DOHH2 (cell line): ENCODE measurements at regions not wholly inside any gene's neighbourhood (a gene's known extent, or its start where the extent isn't known, plus 50 kb on each side); places are given as distances from the start of the nearest gene placed in this dataset.

ENCODE experiments used
- H3F3A ChIP-seq: fragments of 200-600 bp; sonication (generic), shearing (Covaris generic); 2 replicates; pipeline ENCODE4 v1.6.0; 2016; ENCODE audit warnings: antibody characterized with exemption, mild to moderate bottlenecking; ENCODE audit not compliant: control insufficient read depth, insufficient read depth
- H3K27ac ChIP-seq: fragments of 200-600 bp; sonication (generic); 2 replicates; pipeline ENCODE4 v1.5.1; 2014; ENCODE audit warnings: low read depth, mild to moderate bottlenecking, low read length, moderate library complexity
- H3K27me3 ChIP-seq: fragments of 200-600 bp; sonication (generic); 2 replicates; pipeline ENCODE4 v1.6.1; 2014; ENCODE audit warnings: mild to moderate bottlenecking, low read length, mixed read lengths; ENCODE audit not compliant: control insufficient read depth
- H3K36me3 ChIP-seq: fragments of 200-600 bp; sonication (generic); 2 replicates; pipeline ENCODE4 v1.6.1; 2014; ENCODE audit warnings: mild to moderate bottlenecking, low read length, moderate library complexity, mixed read lengths; ENCODE audit not compliant: control insufficient read depth
- H3K4me1 ChIP-seq: fragments of 200-600 bp; sonication (generic); 2 replicates; pipeline ENCODE4 v1.6.1; 2014; ENCODE audit warnings: mild to moderate bottlenecking, low read length, mixed read lengths; ENCODE audit not compliant: control insufficient read depth
- H3K4me2 ChIP-seq: fragments of 200-600 bp; sonication (generic); 2 replicates; pipeline ENCODE4 v1.6.0; 2014; ENCODE audit warnings: mild to moderate bottlenecking, low read length, moderate library complexity
- H3K4me3 ChIP-seq: fragments of 200-600 bp; sonication (generic); 2 replicates; pipeline ENCODE4 v1.5.1; 2014; ENCODE audit warnings: mild to moderate bottlenecking, low read length, mixed read lengths
- H3K79me2 ChIP-seq: fragments of 200-600 bp; sonication (generic); 2 replicates; pipeline ENCODE4 v1.6.1; 2014; ENCODE audit warnings: mild to moderate bottlenecking, low read length, mixed read lengths; ENCODE audit not compliant: control insufficient read depth
- H3K9me2 ChIP-seq: fragments of 200-600 bp; sonication (generic); replicated peaks from 2 replicates; pipeline ENCODE4 v1.6.1; 2014; ENCODE audit warnings: mild to moderate bottlenecking, low read length, mixed read lengths; ENCODE audit not compliant: control insufficient read depth
- H3K9me3 ChIP-seq: fragments of 200-600 bp; sonication (generic); 2 replicates; pipeline ENCODE4 v1.6.1; 2014; ENCODE audit warnings: antibody characterized with exemption, low read length, mixed read lengths; ENCODE audit not compliant: control insufficient read depth, insufficient read depth
- H4K20me1 ChIP-seq: fragments of 200-600 bp; sonication (generic); 2 replicates; pipeline ENCODE4 v1.6.0; 2014; ENCODE audit warnings: low read depth, mild to moderate bottlenecking, antibody characterized with exemption, low read length, moderate library complexity; ENCODE audit not compliant: control insufficient read depth, insufficient read depth
- EZH2phosphoT487 ChIP-seq: fragments of 200-600 bp; sonication (generic); IDR thresholded peaks from 2 replicates; pipeline ENCODE4 v1.6.1; 2017; ENCODE audit warnings: borderline replicate concordance, mild to moderate bottlenecking, antibody characterized with exemption, low read length, moderate library complexity, mixed read lengths
- TF ChIP-seq, protein P1 (sequence below): fragments of 200-600 bp; sonication (generic); IDR thresholded peaks from one replicate; pipeline ENCODE4 v1.5.1; 2014; ENCODE audit warnings: antibody characterized with exemption, mild to moderate bottlenecking, low read depth, low read length; ENCODE audit not compliant: poor library complexity, severe bottlenecking

DNA sequence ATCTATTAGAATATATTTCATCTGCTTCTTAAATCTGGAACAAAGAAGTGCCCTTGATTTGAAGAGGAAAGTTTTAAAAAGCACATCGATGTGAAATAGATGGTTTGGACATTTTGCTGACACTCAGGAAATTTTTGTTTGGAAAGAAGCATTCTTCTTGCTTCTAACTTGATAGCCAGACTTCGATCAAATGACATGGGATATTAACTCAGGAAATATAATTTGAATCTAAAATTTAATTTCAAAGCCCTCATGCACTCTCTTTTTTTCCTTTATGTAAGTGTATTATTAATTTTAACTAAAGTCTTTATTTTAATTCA lies 761.2 kb downstream of the VGLL3 start:
- no peaks in the 10 kb centered on the region for H4K20me1 ChIP-seq
- H3K4me2 ChIP-seq, result no peak overlapping the region
- no peak overlapping the region for H3K27ac ChIP-seq
- no peaks in the 10 kb centered on the region for H3K36me3 ChIP-seq
- no peaks in the 10 kb centered on the region for H3K9me2 ChIP-seq
- H3F3A ChIP-seq, result no peaks in the 10 kb centered on the region
- TF ChIP-seq, protein P1, sequence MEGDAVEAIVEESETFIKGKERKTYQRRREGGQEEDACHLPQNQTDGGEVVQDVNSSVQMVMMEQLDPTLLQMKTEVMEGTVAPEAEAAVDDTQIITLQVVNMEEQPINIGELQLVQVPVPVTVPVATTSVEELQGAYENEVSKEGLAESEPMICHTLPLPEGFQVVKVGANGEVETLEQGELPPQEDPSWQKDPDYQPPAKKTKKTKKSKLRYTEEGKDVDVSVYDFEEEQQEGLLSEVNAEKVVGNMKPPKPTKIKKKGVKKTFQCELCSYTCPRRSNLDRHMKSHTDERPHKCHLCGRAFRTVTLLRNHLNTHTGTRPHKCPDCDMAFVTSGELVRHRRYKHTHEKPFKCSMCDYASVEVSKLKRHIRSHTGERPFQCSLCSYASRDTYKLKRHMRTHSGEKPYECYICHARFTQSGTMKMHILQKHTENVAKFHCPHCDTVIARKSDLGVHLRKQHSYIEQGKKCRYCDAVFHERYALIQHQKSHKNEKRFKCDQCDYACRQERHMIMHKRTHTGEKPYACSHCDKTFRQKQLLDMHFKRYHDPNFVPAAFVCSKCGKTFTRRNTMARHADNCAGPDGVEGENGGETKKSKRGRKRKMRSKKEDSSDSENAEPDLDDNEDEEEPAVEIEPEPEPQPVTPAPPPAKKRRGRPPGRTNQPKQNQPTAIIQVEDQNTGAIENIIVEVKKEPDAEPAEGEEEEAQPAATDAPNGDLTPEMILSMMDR, result no peak
- no peak for TF ChIP-seq EZH2phosphoT487
- H3K4me3 ChIP-seq, result no peak overlapping the region
- no peaks in the 10 kb centered on the region for H3K4me1 ChIP-seq
- H3K27me3 ChIP-seq, result no peaks in the 10 kb centered on the region
- no peaks in the 10 kb centered on the region for H3K79me2 ChIP-seq
- no peaks in the 10 kb centered on the region for H3K9me3 ChIP-seq

DNA sequence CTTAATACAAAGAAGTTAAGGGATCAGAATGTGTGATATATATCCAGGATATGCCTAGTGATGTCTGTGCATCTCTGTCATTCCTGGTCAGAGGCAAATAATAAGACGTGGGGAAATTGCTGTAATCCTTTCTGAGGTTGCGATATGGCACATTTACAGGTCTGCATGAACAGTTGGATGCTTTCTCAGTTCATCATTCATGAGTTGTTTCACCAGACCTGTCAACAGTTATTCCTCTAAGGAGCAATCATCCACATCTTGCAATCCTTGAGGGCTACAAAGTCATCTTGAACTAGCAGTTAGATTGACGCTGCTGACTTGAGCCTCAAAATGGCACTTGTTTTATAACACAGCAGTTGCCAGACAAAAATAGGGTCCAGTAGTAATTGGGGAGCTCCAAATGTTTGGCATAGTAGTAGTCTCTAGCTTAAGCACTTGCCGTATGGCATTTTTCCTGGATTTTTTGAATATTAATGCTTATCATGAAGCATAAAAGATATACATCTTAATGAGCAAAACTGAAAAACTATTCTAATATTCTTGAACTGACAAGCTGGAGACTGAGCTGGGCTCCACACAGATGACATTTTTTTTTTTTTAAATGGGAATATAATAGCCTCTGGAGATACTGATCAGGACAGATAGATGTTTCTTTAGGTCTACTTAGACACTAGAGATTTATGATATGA lies 761.7 kb downstream of the VGLL3 start:
- no peaks in the 10 kb centered on the region for H3K36me3 ChIP-seq
- no peak for TF ChIP-seq EZH2phosphoT487
- TF ChIP-seq, protein P1, result no peak

DNA sequence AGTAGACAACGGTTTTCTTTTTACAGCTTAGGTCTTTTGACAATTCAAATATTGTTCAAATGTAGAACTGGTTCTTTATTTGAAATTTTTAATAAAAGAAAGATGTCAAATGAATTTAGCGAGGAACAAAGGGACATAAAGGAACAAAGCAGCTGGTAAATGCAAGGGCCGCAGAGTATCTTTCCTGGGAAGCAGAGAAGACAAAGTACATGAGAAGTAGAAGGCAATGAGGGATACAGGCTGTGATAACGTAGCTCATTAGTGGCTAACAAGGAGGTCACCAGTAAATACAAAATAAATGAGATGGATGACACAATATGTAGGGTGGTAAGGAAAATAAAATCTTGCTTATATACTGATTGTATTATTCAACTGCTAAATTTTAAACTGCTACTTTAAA lies 762.8 kb downstream of the VGLL3 start:
- no peaks in the 10 kb centered on the region for H3K79me2 ChIP-seq
- no peaks in the 10 kb centered on the region for H3K4me1 ChIP-seq
- no peaks in the 10 kb centered on the region for H3K9me3 ChIP-seq
- H3K4me3 ChIP-seq, result no peak overlapping the region
- H3K27me3 ChIP-seq, result no peaks in the 10 kb centered on the region
- no peaks in the 10 kb centered on the region for H3K36me3 ChIP-seq
- H4K20me1 ChIP-seq, result no peaks in the 10 kb centered on the region
- H3F3A ChIP-seq, result no peaks in the 10 kb centered on the region
- no peak overlapping the region for H3K4me2 ChIP-seq
- TF ChIP-seq EZH2phosphoT487, result no peak
- TF ChIP-seq, protein P1, result no peak
- no peaks in the 10 kb centered on the region for H3K9me2 ChIP-seq
- no peak overlapping the region for H3K27ac ChIP-seq

More for the DNA sequence above, 761.7 kb downstream of the VGLL3 start:
- Histone ChIP-seq H3K9me2 (no peaks in the 10 kb centered on the region), H3K4me1 (no peaks in the 10 kb centered on the region), H3K4me3 (no peak overlapping the region), H3K79me2 (no peaks in the 10 kb centered on the region), H3K4me2 (no peak overlapping the region), H4K20me1 (no peaks in the 10 kb centered on the region), H3K27ac (no peak overlapping the region), H3K27me3 (no peaks in the 10 kb centered on the region), H3K9me3 (no peaks in the 10 kb centered on the region), H3F3A (no peaks in the 10 kb centered on the region)
